Endothelial cell of umbilical vein (primary cell): ENCODE measurements at regions not wholly inside any gene's neighbourhood (a gene's known extent, or its start where the extent isn't known, plus 50 kb on each side); places are given as distances from the start of the nearest gene placed in this dataset.

Source experiments
- BruUV-seq: library from RNA; stranded (reverse); fragments of 400-500 nt; replicated peaks from 2 replicates; lab custom pipeline; 2021; lab: Mats Ljungman, UMichigan
- CTCF ChIA-PET: fragments of 300-600, 350-600 bp; sonication (Branson Sonifier 250); formaldehyde crosslinking; loops from one replicate; lab custom pipeline; 2021; ENCODE audit warnings: antibody characterized with exemption, inconsistent platforms; lab: Charles Lee
- POLR2A ChIA-PET: fragments of 300-600, 350-600 bp; sonication (Branson Sonifier 250); formaldehyde crosslinking; loops from one replicate; lab custom pipeline; 2021; ENCODE audit warnings: antibody characterized with exemption, inconsistent platforms; lab: Charles Lee
- DNase-seq: peaks from one replicate; pipeline ENCODE4 v3.0.0-alpha.2; 2011; ENCODE audit warnings: low read depth, low spot score
- FAIRE-seq: peaks from 2 replicates; lab custom pipeline; 2011; peaks lifted over from hg19 to GRCh38; lab: Jason Lieb, UNC
- H2AFZ ChIP-seq: 2 replicates; pipeline ENCODE4 v1.6.0; 2012; ENCODE audit warnings: low read depth, low read length, control low read depth, inconsistent platforms
- H3K27ac ChIP-seq: 2 replicates; pipeline ENCODE4 v1.5.1; 2011; ENCODE audit warnings: low read depth, mild to moderate bottlenecking, control low read depth, low read length, moderate library complexity; ENCODE audit not compliant: insufficient read depth
- H3K27me3 ChIP-seq, 2 experiments: 2 replicates each; pipeline versions ENCODE4 v1.6.0 to v1.6.1; 2011; ENCODE audit warnings: low read length in 2 of 2, mixed read lengths in 1 of 2; ENCODE audit not compliant: control insufficient read depth in 2 of 2, insufficient read depth in 2 of 2
- H3K36me3 ChIP-seq, 2 experiments: 2 replicates in 1 of 2; 3 replicates in 1 of 2; pipeline ENCODE4 v1.5.1; 2011; ENCODE audit warnings: low read length in 2 of 2, mild to moderate bottlenecking in 1 of 2, moderate library complexity in 1 of 2; ENCODE audit not compliant: control insufficient read depth in 2 of 2, insufficient read depth in 2 of 2; ENCODE audit errors: extremely low read depth in 1 of 2
- H3K4me1 ChIP-seq: 3 replicates; pipeline ENCODE4 v1.5.1; 2011; ENCODE audit warnings: mild to moderate bottlenecking, low read length; ENCODE audit not compliant: control insufficient read depth, insufficient read depth; ENCODE audit errors: extremely low read depth
- H3K4me2 ChIP-seq: 2 replicates; pipeline ENCODE4 v1.6.1; 2011; ENCODE audit warnings: low read length, control low read depth, mixed read lengths; ENCODE audit not compliant: insufficient read depth
- H3K4me3 ChIP-seq, 3 experiments: fragments of 200-600 bp in 1 of 3; sonication (generic), shearing (Covaris generic) in 1 of 3; replicated peaks in 1 of 3; 2 replicates each; pipeline ENCODE4 v1.5.1; 2011 to 2016; ENCODE audit warnings: control low read depth in 3 of 3, low read length in 3 of 3, mild to moderate bottlenecking in 2 of 3, inconsistent platforms in 1 of 3, low read depth in 1 of 3, moderate library complexity in 1 of 3; ENCODE audit not compliant: insufficient read depth in 1 of 3
- H3K79me2 ChIP-seq: 2 replicates; pipeline ENCODE4 v1.6.0; 2012; ENCODE audit warnings: low read length, inconsistent platforms; ENCODE audit not compliant: control insufficient read depth, insufficient read depth
- H3K9ac ChIP-seq: replicated peaks from 2 replicates; pipeline ENCODE3; 2011; ENCODE audit warnings: low read length, control low read depth; ENCODE audit not compliant: insufficient read depth; ENCODE audit errors: extremely low read depth
- H3K9me1 ChIP-seq: replicated peaks from 3 replicates; pipeline ENCODE4 v1.6.0; 2011; ENCODE audit warnings: mild to moderate bottlenecking, low read length; ENCODE audit not compliant: control insufficient read depth, insufficient read depth; ENCODE audit errors: extremely low read depth
- H3K9me3 ChIP-seq: replicated peaks from 2 replicates; pipeline ENCODE4 v1.5.1; 2012; ENCODE audit warnings: low read length, inconsistent platforms; ENCODE audit not compliant: control insufficient read depth, insufficient read depth
- H4K20me1 ChIP-seq: replicated peaks from 2 replicates; pipeline ENCODE3; 2011; ENCODE audit warnings: mild to moderate bottlenecking, low read length; ENCODE audit not compliant: control insufficient read depth, insufficient read depth; ENCODE audit errors: extremely low read depth
- CTCF ChIP-seq, 2 donors: IDR thresholded peaks; 1 replicate in 1 of 2; 2 replicates in 1 of 2; pipeline ENCODE4 v1.5.1; 2011; ENCODE audit warnings: low read length in 2 of 2, mild to moderate bottlenecking in 2 of 2, moderate library complexity in 2 of 2, control low read depth in 1 of 2, inconsistent platforms in 1 of 2, low read depth in 1 of 2; ENCODE audit not compliant: insufficient read depth in 1 of 2; ENCODE audit errors: extremely low read depth in 1 of 2
- EZH2 ChIP-seq: IDR thresholded peaks from 2 replicates; pipeline ENCODE4 v1.6.1; 2012; ENCODE audit warnings: borderline replicate concordance, low read depth, mild to moderate bottlenecking, moderate library complexity, low read length, inconsistent platforms; ENCODE audit not compliant: severe bottlenecking
- FOS ChIP-seq: IDR thresholded peaks from 2 replicates; pipeline ENCODE4 v1.6.1; 2011; ENCODE audit warnings: mild to moderate bottlenecking, low read length, moderate library complexity, borderline replicate concordance; ENCODE audit not compliant: insufficient read depth
- GATA2 ChIP-seq: IDR thresholded peaks from 2 replicates; pipeline ENCODE4 v1.7.0; 2011; ENCODE audit warnings: low read depth, mild to moderate bottlenecking, moderate library complexity, mixed read lengths, low read length; ENCODE audit not compliant: insufficient read length, insufficient read depth
- JUN ChIP-seq: IDR thresholded peaks from 2 replicates; pipeline ENCODE4 v1.6.1; 2011; ENCODE audit warnings: borderline replicate concordance, low read depth; ENCODE audit not compliant: insufficient read length, insufficient read depth
- MAX ChIP-seq: IDR thresholded peaks from 2 replicates; pipeline ENCODE4 v1.6.1; 2011; ENCODE audit not compliant: insufficient read depth, insufficient read length
- MYC ChIP-seq: IDR thresholded peaks from one replicate; pipeline ENCODE4 v1.6.1; 2011; ENCODE audit warnings: mild to moderate bottlenecking, low read depth, low read length
- POLR2A ChIP-seq: IDR thresholded peaks from 2 replicates; pipeline ENCODE4 v1.6.1; 2012; ENCODE audit warnings: low read depth, mild to moderate bottlenecking, control low read depth, low read length
- POLR2AphosphoS5 ChIP-seq: IDR thresholded peaks from 2 replicates; pipeline ENCODE4 v1.6.1; 2012; ENCODE audit warnings: low read depth, mild to moderate bottlenecking, control low read depth, low read length, moderate library complexity; ENCODE audit not compliant: insufficient read depth
- dilution Hi-C: fragments of 300-500 bp; cut with MboI; formaldehyde crosslinking; loops from one replicate; pipeline ENCODE4 v1.15.0; 2019; ENCODE audit warnings: low sequenced_read_pairs; ENCODE audit not compliant: extremely low pct_ligation_motif_present
- intact Hi-C: fragments of 100-400 bp; cut with micrococcal nuclease; formaldehyde crosslinking; loops from one replicate; pipeline ENCODE4 v1.10.0; 2022

GRCh38 chr6:163823577-163823976, 409.1 kb downstream of the QKI start:
- no peaks in the 10 kb centered on the region for H3K9me3 ChIP-seq
- no peak overlapping the region for H3K27ac ChIP-seq
- FAIRE-seq (no peak), DNase-seq (no peak)
- H3K4me1 ChIP-seq, result no peaks in the 10 kb centered on the region
- no peak overlapping the region for H3K9ac ChIP-seq
- no TSS peak for BruUV-seq
- no peak overlapping the region for H3K4me2 ChIP-seq
- no peaks in the 10 kb centered on the region for H3K9me1 ChIP-seq
- TF ChIP-seq FOS (no peak), EZH2 (no peak), GATA2 (no peak), MYC (no peak), MAX (no peak), CTCF (IDR thresholded peaks at IDR 0.05; ENCODE audit: extremely low read depth in 1 of 2, insufficient read depth in 1 of 2, low read depth in 1 of 2, low read length in 2 of 2) (no peak), POLR2A (no peak), JUN (no peak), POLR2AphosphoS5 (no peak)
- H2AFZ ChIP-seq, result no peak overlapping the region
- H3K79me2 ChIP-seq, result no peaks in the 10 kb centered on the region
- POLR2A ChIA-PET, result no interaction called here
- intact Hi-C loops, result no loop called here
- dilution Hi-C loops, result no loop called here
- H3K27me3 ChIP-seq, result no peaks in the 10 kb centered on the region
- no peaks in the 10 kb centered on the region for H3K36me3 ChIP-seq
- CTCF ChIA-PET, result no interaction called here
- H4K20me1 ChIP-seq, result no peaks in the 10 kb centered on the region
- no peak overlapping the region for H3K4me3 ChIP-seq
